ENCODE measurements at regions not wholly inside any gene's neighbourhood (a gene's known extent, or its start where the extent isn't known, plus 50 kb on each side); places are given as distances from the start of the nearest gene placed in this dataset.

GRCh38 chr7:131613909-131614308 is 57.5 kb upstream of the PODXL start:
- Histone ChIP-seq H2AK5ac (ENCODE audit: low read depth, low read length) (no peak overlapping the region), H4K91ac (ENCODE audit: insufficient read depth, low read depth, low read length) (no peak overlapping the region), H3K36me3 (ENCODE audit: control insufficient read depth, insufficient read depth, low read length) (no peaks in the 10 kb centered on the region), H2BK5ac (ENCODE audit: low read depth, low read length, poor library complexity, severe bottlenecking) (no peak overlapping the region), H4K5ac (ENCODE audit: low read depth, low read length) (no peak overlapping the region), H3K9me1 (ENCODE audit: insufficient read depth, low read length) (no peaks in the 10 kb centered on the region), H3K4me3 (ENCODE audit: insufficient read depth, low read depth, low read length) (no peak overlapping the region), H3K4me2 (ENCODE audit: low read depth, low read length) (no peak overlapping the region), H3K4me1 (ENCODE audit: control insufficient read depth, insufficient read depth, low read length) (no peaks in the 10 kb centered on the region), H3K56ac (ENCODE audit: extremely low read depth, insufficient read depth, low read length) (no peak overlapping the region), H4K20me1 (ENCODE audit: insufficient read depth, low read length) (no peaks in the 10 kb centered on the region), H3K79me1 (ENCODE audit: low read depth in 1 of 2, low read length in 2 of 2) (no peaks in the 10 kb centered on the region), H3K18ac (ENCODE audit: low read depth, low read length) (no peak overlapping the region), H3K27me3 (ENCODE audit: control insufficient read depth, insufficient read depth, low read length) (no peaks in the 10 kb centered on the region; the same call in 1 of the 2 replicates), H3K14ac (replicated peaks; ENCODE audit: low read depth, low read length) (no peak overlapping the region), H2BK15ac (ENCODE audit: low read depth, low read length) (no peak overlapping the region), H4K8ac (ENCODE audit: low read depth in 2 of 2, low read length in 2 of 2) (no peak overlapping the region), H3K9ac (ENCODE audit: low read depth, low read length) (no peak overlapping the region), H3K27ac (ENCODE audit: insufficient read depth, low read length) (no peak overlapping the region), H2AFZ (replicated peaks; ENCODE audit: low read length, poor library complexity) (no peak overlapping the region), H3K23ac (ENCODE audit: low read depth, low read length) (no peak overlapping the region), H3K4ac (ENCODE audit: low read depth, low read length) (no peak overlapping the region), H2BK120ac (ENCODE audit: low read depth, low read length) (no peak overlapping the region), H2BK20ac (ENCODE audit: low read depth, low read length) (no peak overlapping the region), H3K9me3 (ENCODE audit: control insufficient read depth, insufficient read depth, low read length) (no peaks in the 10 kb centered on the region), H2AK9ac (replicated peaks; ENCODE audit: low read depth, low read length, poor library complexity) (no peak overlapping the region)
- DNase-seq (no peak), ATAC-seq (ENCODE audit: low read depth) (no peak)
- TF ChIP-seq CTCF (conservative IDR thresholded peaks at IDR 0.05; ENCODE audit: low read depth, low read length) (no peak), CEBPB (IDR thresholded peaks at IDR 0.05; ENCODE audit: low read depth, low read length) (no peak), MAFK (IDR thresholded peaks at IDR 0.05; ENCODE audit: low read depth, low read length) (no peak), MXI1 (IDR thresholded peaks at IDR 0.05; ENCODE audit: borderline replicate concordance, low read depth, low read length) (no peak), BHLHE40 (IDR thresholded peaks at IDR 0.05; ENCODE audit: low read depth, low read length) (no peak), RCOR1 (IDR thresholded peaks at IDR 0.05; ENCODE audit: insufficient replicate concordance, low read length) (no peak), SMC3 (IDR thresholded peaks at IDR 0.05; ENCODE audit: low read depth, low read length) (no peak)
- ChIA-PET CTCF (no interaction called here), POLR2A (ENCODE audit: unreplicated experiment) (no interaction called here)
- in situ Hi-C loops (cut with MboI; ENCODE audit: low sequenced_read_pairs) (no loop called here), dilution Hi-C loops (cut with HindIII; ENCODE audit: low sequenced_read_pairs, unreplicated experiment) (no loop called here), intact Hi-C loops (cut with micrococcal nuclease) (no loop called here)
- BruUV-seq (replicated peaks) = no TSS peak
- WGBS, 2 experiments (ENCODE audit: extremely low coverage in 2 of 2, insufficient read length in 1 of 2) = 80% methylated on average over 4 of the region's 7 CpGs; no CpG with 5 or more reads in 1 of the 2 experiments

All from IMR-90 (cell line).